HG03469 (cell line): ENCODE measurements at regions not wholly inside any gene's neighbourhood (a gene's known extent, or its start where the extent isn't known, plus 50 kb on each side); places are given as distances from the start of the nearest gene placed in this dataset.
"Not testable (repeated sequence)": the region's sequence is repeated elsewhere in the genome, so short reads cannot be mapped to it uniquely, and the experiment has no call there.

Experiments
- ATAC-seq: cut with Tn5 transposase; IDR thresholded peaks from one replicate; pipeline ENCODE4 v1.9.1; 2021; ENCODE audit warnings: mild to moderate bottlenecking, moderate library complexity, moderate number of reproducible peaks; ENCODE audit not compliant: unreplicated experiment

GRCh38 chr13:46498650-46499049 lies 54.3 kb upstream of the LRCH1 start:
- ATAC-seq: no peak

- no peak for ATAC-seq
These were observed 56.9 kb upstream of the LRCH1 start for GRCh38 chr13:46496086-46496485.

- ATAC-seq: no peak
These were observed 57.3 kb upstream of the LRCH1 start for GRCh38 chr13:46495651-46496050.

- ATAC-seq: no peak
These were observed 57.9 kb upstream of the LRCH1 start for GRCh38 chr13:46495066-46495465.

GRCh38 chr13:46492946-46493345 lies 60.0 kb upstream of the LRCH1 start:
- no peak for ATAC-seq

- no peak for ATAC-seq
These were observed 61.3 kb upstream of the LRCH1 start for GRCh38 chr13:46491641-46492040.

- not testable (repeated sequence) for ATAC-seq
These were observed 62.3 kb upstream of the LRCH1 start for GRCh38 chr13:46490713-46491112.

GRCh38 chr13:46490129-46490528 lies 62.8 kb upstream of the LRCH1 start:
- ATAC-seq: no peak

GRCh38 chr13:46489586-46490023 lies 63.4 kb upstream of the LRCH1 start:
- no peak for ATAC-seq

- no peak for ATAC-seq
These were observed 65.2 kb upstream of the LRCH1 start for GRCh38 chr13:46487748-46488147.

GRCh38 chr13:46486270-46486669 lies 66.7 kb upstream of the LRCH1 start:
- no peak for ATAC-seq

GRCh38 chr13:46484561-46484960 lies 68.4 kb upstream of the LRCH1 start:
- ATAC-seq: no peak

GRCh38 chr13:46481166-46481565 lies 71.8 kb upstream of the LRCH1 start:
- no peak for ATAC-seq

GRCh38 chr13:46480131-46480530 lies 72.8 kb upstream of the LRCH1 start:
- ATAC-seq: no peak

- ATAC-seq: no peak
These were observed 73.3 kb upstream of the LRCH1 start for GRCh38 chr13:46479691-46480090.

GRCh38 chr13:46479283-46479682 lies 73.7 kb upstream of the LRCH1 start:
- ATAC-seq: no peak

- ATAC-seq: no peak
These were observed 74.3 kb upstream of the LRCH1 start for GRCh38 chr13:46478651-46479050.

GRCh38 chr13:46476174-46476573 lies 76.8 kb upstream of the LRCH1 start:
- no peak for ATAC-seq

GRCh38 chr13:46475541-46475991 lies 77.4 kb upstream of the LRCH1 start:
- no peak for ATAC-seq

- ATAC-seq: no peak
These were observed 79.2 kb upstream of the LRCH1 start for GRCh38 chr13:46473806-46474205.

GRCh38 chr13:46472384-46472783 lies 80.6 kb upstream of the LRCH1 start:
- no peak for ATAC-seq

GRCh38 chr13:46469699-46470098 lies 82.6 kb upstream of the RUBCNL start:
- ATAC-seq: not testable (repeated sequence)

GRCh38 chr13:46468570-46469463 lies 81.8 kb upstream of the RUBCNL start:
- no peak for ATAC-seq
